CD14-positive monocyte (primary cell): ENCODE measurements at regions not wholly inside any gene's neighbourhood (a gene's known extent, or its start where the extent isn't known, plus 50 kb on each side); places are given as distances from the start of the nearest gene placed in this dataset.

ENCODE experiments used
- DNase-seq, 3 donors: peaks; one replicate each; pipeline ENCODE4 v3.0.0-alpha.2; 2011 to 2022
- H2AFZ ChIP-seq: 2 replicates; pipeline ENCODE4 v1.6.0; 2012; ENCODE audit warnings: mild to moderate bottlenecking, low read depth, low read length, inconsistent platforms; ENCODE audit not compliant: insufficient read depth, poor library complexity, severe bottlenecking
- H3K27ac ChIP-seq, 2 donors: 1 replicate in 1 of 2; 2 replicates in 1 of 2; pipeline ENCODE4 v1.5.1; 2012 to 2013; ENCODE audit warnings: low read length in 2 of 2, control low read depth in 1 of 2, inconsistent platforms in 1 of 2, low read depth in 1 of 2, mild to moderate bottlenecking in 1 of 2
- H3K27me3 ChIP-seq, 2 donors: one replicate each; pipeline versions ENCODE4 v1.6.0 to v1.6.1; 2011 to 2013; ENCODE audit warnings: low read length in 2 of 2; ENCODE audit not compliant: control insufficient read depth in 2 of 2, insufficient read depth in 2 of 2
- H3K36me3 ChIP-seq, 2 donors: replicated peaks in 1 of 2; 1 replicate in 1 of 2; 2 replicates in 1 of 2; pipeline versions ENCODE4 v1.5.1 to v1.6.1; 2012 to 2013; ENCODE audit warnings: low read length in 2 of 2, control low read depth in 1 of 2, inconsistent platforms in 1 of 2, mild to moderate bottlenecking in 1 of 2; ENCODE audit not compliant: insufficient read depth in 2 of 2, control insufficient read depth in 1 of 2
- H3K4me1 ChIP-seq, 2 donors: 1 replicate in 1 of 2; 2 replicates in 1 of 2; pipeline versions ENCODE4 v1.5.1 to v1.6.1; 2012 to 2013; ENCODE audit warnings: low read length in 2 of 2, control low read depth in 1 of 2, inconsistent platforms in 1 of 2, mild to moderate bottlenecking in 1 of 2, moderate library complexity in 1 of 2; ENCODE audit not compliant: insufficient read depth in 2 of 2, control insufficient read depth in 1 of 2
- H3K4me2 ChIP-seq: replicated peaks from 2 replicates; pipeline ENCODE3; 2012; ENCODE audit warnings: low read length, moderate library complexity, mild to moderate bottlenecking; ENCODE audit not compliant: poor library complexity, severe bottlenecking; ENCODE audit errors: extremely low read depth
- H3K4me3 ChIP-seq, 3 experiments: fragments of 200-600 bp in 1 of 3; sonication (generic) in 1 of 3; replicated peaks in 1 of 3; 1 replicate in 2 of 3; 2 replicates in 1 of 3; pipeline ENCODE4 v1.5.1; 2011 to 2013; ENCODE audit warnings: low read length in 3 of 3, mild to moderate bottlenecking in 3 of 3, control low read depth in 2 of 3, low read depth in 2 of 3, inconsistent platforms in 1 of 3, moderate library complexity in 1 of 3
- H3K79me2 ChIP-seq: 2 replicates; pipeline ENCODE4 v1.6.0; 2012; ENCODE audit warnings: mild to moderate bottlenecking, control low read depth, inconsistent platforms, low read length, moderate library complexity; ENCODE audit not compliant: insufficient read depth
- H3K9ac ChIP-seq: 2 replicates; pipeline ENCODE4 v1.6.0; 2017; ENCODE audit warnings: low read length, mild to moderate bottlenecking; ENCODE audit not compliant: insufficient read depth, poor library complexity, severe bottlenecking
- H3K9me3 ChIP-seq, 2 donors: replicated peaks in 1 of 2; 1 replicate in 1 of 2; 2 replicates in 1 of 2; pipeline versions ENCODE4 v1.5.1 to v1.6.1; 2012 to 2013; ENCODE audit warnings: low read length in 2 of 2, control low read depth in 1 of 2; ENCODE audit not compliant: control insufficient read depth in 1 of 2, insufficient read depth in 1 of 2
- H4K20me1 ChIP-seq: 2 replicates; pipeline ENCODE4 v1.6.0; 2012; ENCODE audit warnings: mild to moderate bottlenecking, low read length, control low read depth, moderate library complexity; ENCODE audit not compliant: insufficient read depth
- H3K27ac Mint-ChIP-seq, 7 donors: one replicate each; pipeline ENCODE4 v1.8.0; 2020; ENCODE audit warnings: mild to moderate bottlenecking in 7 of 7, mixed read lengths in 7 of 7, moderate library complexity in 6 of 7, inconsistent platforms in 2 of 7
- H3K27me3 Mint-ChIP-seq, 3 donors: one replicate each; pipeline ENCODE4 v1.8.0; 2021 to 2022; ENCODE audit warnings: low read depth in 3 of 3, mild to moderate bottlenecking in 3 of 3, mixed read lengths in 3 of 3, moderate library complexity in 3 of 3, inconsistent platforms in 1 of 3
- H3K36me3 Mint-ChIP-seq, 2 donors: one replicate each; pipeline ENCODE4 v1.8.0; 2020; ENCODE audit warnings: mixed read lengths in 2 of 2, inconsistent platforms in 1 of 2, mild to moderate bottlenecking in 1 of 2
- H3K4me1 Mint-ChIP-seq: one replicate; pipeline ENCODE4 v1.8.0; 2020; ENCODE audit warnings: mild to moderate bottlenecking, mixed read lengths
- H3K4me3 Mint-ChIP-seq, 2 donors: one replicate each; pipeline ENCODE4 v1.8.0; 2020; ENCODE audit warnings: mild to moderate bottlenecking in 2 of 2, mixed read lengths in 2 of 2, moderate library complexity in 1 of 2
- H3K9me3 Mint-ChIP-seq, 7 donors: one replicate each; pipeline ENCODE4 v1.8.0; 2020 to 2022; ENCODE audit warnings: mixed read lengths in 7 of 7, mild to moderate bottlenecking in 6 of 7, moderate library complexity in 6 of 7, inconsistent platforms in 2 of 7
- CTCF ChIP-seq: fragments of 200-600 bp; IDR thresholded peaks from one replicate; pipeline ENCODE4 v1.8.0; 2022; ENCODE audit warnings: antibody characterized with exemption, mild to moderate bottlenecking
- WGBS: methylation state at CpG from one replicate; pipeline ENCODE4 v1.1.5; 2013; ENCODE audit warnings: missing lambda C conversion rate; ENCODE audit not compliant: insufficient coverage; 5-methylcytosine and 5-hydroxymethylcytosine counted together
- intact Hi-C, 2 donors: fragments of 100-400 bp; cut with micrococcal nuclease; formaldehyde crosslinking; loops; one replicate each; pipeline versions ENCODE4 v1.15.0 to v1.15.1; 2023

DNA sequence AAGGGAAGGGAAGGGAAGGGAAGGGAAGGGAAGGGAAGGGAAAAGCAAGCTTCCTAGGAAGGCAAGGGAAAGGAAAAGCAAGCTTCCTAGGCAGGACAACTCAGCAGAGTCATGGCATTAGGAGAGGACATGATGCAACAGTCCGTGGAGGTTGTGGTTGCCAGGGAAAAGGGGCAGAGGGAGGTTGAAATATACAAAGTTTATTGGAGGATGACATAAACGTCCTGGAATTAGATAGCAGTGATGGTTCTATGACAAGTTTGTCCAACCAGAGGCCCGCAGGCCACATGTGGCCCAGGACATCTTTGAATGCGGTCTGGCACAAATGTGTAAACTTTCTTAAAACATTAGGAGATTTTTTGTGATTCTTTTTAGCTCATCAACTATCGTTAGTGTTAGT, 59.8 kb upstream of the OPN4 start:
- no peak for DNase-seq
- H3K27me3 ChIP-seq: no peaks in the 10 kb centered on the region
- no peaks in the 10 kb centered on the region for H3K4me1 ChIP-seq
- no peak overlapping the region for H3K9ac ChIP-seq
- H2AFZ ChIP-seq: no peak overlapping the region
- H3K36me3 Mint-ChIP-seq: no peaks in the 10 kb centered on the region
- no peaks in the 10 kb centered on the region for H3K79me2 ChIP-seq
- H3K9me3 Mint-ChIP-seq: peaks cover 0 to 1% (median 0%) of the 10 kb centered on the region in 7 donors
- no peaks in the 10 kb centered on the region for H3K9me3 ChIP-seq
- WGBS: 46% methylated on average over 3 of the region's 5 CpGs
- H3K4me3 Mint-ChIP-seq: no peak overlapping the region
- no peak overlapping the region for H3K4me3 ChIP-seq
- no peak overlapping the region for H3K4me2 ChIP-seq
- TF ChIP-seq CTCF: no peak
- no peak overlapping the region for H3K27ac ChIP-seq
- intact Hi-C loops: no loop called here
- H4K20me1 ChIP-seq: no peaks in the 10 kb centered on the region
- H3K27ac Mint-ChIP-seq: no peak overlapping the region
- H3K4me1 Mint-ChIP-seq: peaks cover 4% of the 10 kb centered on the region
- no peaks in the 10 kb centered on the region for H3K36me3 ChIP-seq
- peaks cover 2 to 6% (median 5%) of the 10 kb centered on the region in 3 donors for H3K27me3 Mint-ChIP-seq

DNA sequence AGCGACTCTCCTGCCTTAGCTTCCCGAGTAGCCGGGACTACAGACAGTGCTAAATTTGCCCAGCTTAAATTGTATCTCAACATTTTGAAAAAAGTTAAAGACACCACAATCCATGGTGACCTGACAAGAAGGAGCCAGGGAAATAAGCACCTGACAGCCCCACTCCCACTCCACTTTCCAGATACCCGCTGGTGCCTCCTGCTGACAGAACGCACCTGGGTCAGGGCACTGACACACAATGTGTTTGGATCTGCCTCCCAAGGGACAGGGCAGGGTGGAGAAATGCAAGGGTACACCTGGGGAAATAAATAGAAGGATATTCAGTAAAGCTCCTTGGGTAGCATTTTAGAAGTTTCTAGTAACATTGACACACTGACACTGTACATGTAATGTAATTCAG, 58.9 kb upstream of the OPN4 start:
- 96% methylated on average over 3 of the region's 5 CpGs for WGBS
- Histone ChIP-seq H3K4me1 (peaks cover 0 to 3% of the 10 kb centered on the region in 2 donors), H3K36me3 (no peaks in the 10 kb centered on the region), H3K9ac (no peak overlapping the region), H4K20me1 (no peaks in the 10 kb centered on the region), H3K4me2 (no peak overlapping the region), H3K27me3 (no peaks in the 10 kb centered on the region), H3K79me2 (no peaks in the 10 kb centered on the region), H3K27ac (no peak overlapping the region), H3K4me3 (no peak overlapping the region), H3K9me3 (no peaks in the 10 kb centered on the region), H2AFZ (no peak overlapping the region)
- no peak for TF ChIP-seq CTCF
- no peak for DNase-seq
- intact Hi-C loops: no loop called here
- peaks cover 0 to 3% (median 0%) of the 10 kb centered on the region in 7 donors for H3K9me3 Mint-ChIP-seq
- peaks cover 9% of the 10 kb centered on the region for H3K4me1 Mint-ChIP-seq
- no peak overlapping the region for H3K27ac Mint-ChIP-seq
- no peaks in the 10 kb centered on the region for H3K36me3 Mint-ChIP-seq
- peaks cover 2 to 5% (median 4%) of the 10 kb centered on the region in 3 donors for H3K27me3 Mint-ChIP-seq
- no peak overlapping the region for H3K4me3 Mint-ChIP-seq
